ENCODE measurements at regions not wholly inside any gene's neighbourhood (a gene's known extent, or its start where the extent isn't known, plus 50 kb on each side); places are given as distances from the start of the nearest gene placed in this dataset.
A peak's percentile ranks its signal among the peaks of the same experiment; 100 is the strongest.

- DNase-seq (ENCODE audit: low read depth), result peak; percentile 68
- H3K9me3 ChIP-seq (ENCODE audit: control insufficient read depth, low read length), result no peaks in the 10 kb centered on the region
- H3K27me3 ChIP-seq (replicated peaks; ENCODE audit: control insufficient read depth, insufficient read depth, low read length), result no peaks in the 10 kb centered on the region
- peak overlapping the region; percentile 53 for H3K9ac ChIP-seq (ENCODE audit: low read length)
- peaks cover 16% of the 10 kb centered on the region for H3K4me1 ChIP-seq (ENCODE audit: control insufficient read depth, insufficient read depth, low read length)
- peak overlapping the region; percentile 67 for H3K4me3 ChIP-seq (ENCODE audit: low read length)
- no peaks in the 10 kb centered on the region for H3K36me3 ChIP-seq (ENCODE audit: control insufficient read depth, insufficient read depth, low read length, severe bottlenecking)
These were observed 315.6 kb downstream of the PRR16 start for GRCh38 chr5:120779674-120780073.

GRCh38 chr5:120788481-120788880 is 324.4 kb downstream of the PRR16 start:
- DNase-seq (ENCODE audit: low read depth), result no peak
- Histone ChIP-seq H3K27me3 (replicated peaks; ENCODE audit: control insufficient read depth, insufficient read depth, low read length) (no peaks in the 10 kb centered on the region), H3K4me3 (ENCODE audit: low read length) (no peak overlapping the region), H3K9me3 (ENCODE audit: control insufficient read depth, low read length) (no peaks in the 10 kb centered on the region), H3K36me3 (ENCODE audit: control insufficient read depth, insufficient read depth, low read length, severe bottlenecking) (no peaks in the 10 kb centered on the region), H3K9ac (ENCODE audit: low read length) (no peak overlapping the region), H3K4me1 (ENCODE audit: control insufficient read depth, insufficient read depth, low read length) (no peaks in the 10 kb centered on the region)

GRCh38 chr5:120789918-120790317 is 325.8 kb downstream of the PRR16 start:
- Histone ChIP-seq H3K4me1 (ENCODE audit: control insufficient read depth, insufficient read depth, low read length) (no peaks in the 10 kb centered on the region), H3K27me3 (replicated peaks; ENCODE audit: control insufficient read depth, insufficient read depth, low read length) (no peaks in the 10 kb centered on the region), H3K9me3 (ENCODE audit: control insufficient read depth, low read length) (no peaks in the 10 kb centered on the region), H3K9ac (ENCODE audit: low read length) (no peak overlapping the region), H3K4me3 (ENCODE audit: low read length) (peak overlapping the region; percentile 21), H3K36me3 (ENCODE audit: control insufficient read depth, insufficient read depth, low read length, severe bottlenecking) (no peaks in the 10 kb centered on the region)
- DNase-seq (ENCODE audit: low read depth), result peak; percentile 31

GRCh38 chr5:120790339-120790738 is 326.2 kb downstream of the PRR16 start:
- peak overlapping the region; percentile 21 for H3K4me3 ChIP-seq (ENCODE audit: low read length)
- no peak for DNase-seq (ENCODE audit: low read depth)
- H3K9me3 ChIP-seq (ENCODE audit: control insufficient read depth, low read length), result no peaks in the 10 kb centered on the region
- no peaks in the 10 kb centered on the region for H3K27me3 ChIP-seq (replicated peaks; ENCODE audit: control insufficient read depth, insufficient read depth, low read length)
- H3K9ac ChIP-seq (ENCODE audit: low read length), result no peak overlapping the region
- no peaks in the 10 kb centered on the region for H3K36me3 ChIP-seq (ENCODE audit: control insufficient read depth, insufficient read depth, low read length, severe bottlenecking)
- H3K4me1 ChIP-seq (ENCODE audit: control insufficient read depth, insufficient read depth, low read length), result no peaks in the 10 kb centered on the region

GRCh38 chr5:120792477-120792876 is 328.4 kb downstream of the PRR16 start:
- no peaks in the 10 kb centered on the region for H3K27me3 ChIP-seq (replicated peaks; ENCODE audit: control insufficient read depth, insufficient read depth, low read length)
- DNase-seq (ENCODE audit: low read depth), result no peak
- no peak overlapping the region for H3K9ac ChIP-seq (ENCODE audit: low read length)
- no peak overlapping the region for H3K4me3 ChIP-seq (ENCODE audit: low read length)
- H3K4me1 ChIP-seq (ENCODE audit: control insufficient read depth, insufficient read depth, low read length), result no peaks in the 10 kb centered on the region
- no peaks in the 10 kb centered on the region for H3K9me3 ChIP-seq (ENCODE audit: control insufficient read depth, low read length)
- no peaks in the 10 kb centered on the region for H3K36me3 ChIP-seq (ENCODE audit: control insufficient read depth, insufficient read depth, low read length, severe bottlenecking)

GRCh38 chr5:120794121-120794520 is 330.0 kb downstream of the PRR16 start:
- peak; percentile 15 for DNase-seq (ENCODE audit: low read depth)
- Histone ChIP-seq H3K4me1 (ENCODE audit: control insufficient read depth, insufficient read depth, low read length) (no peaks in the 10 kb centered on the region), H3K36me3 (ENCODE audit: control insufficient read depth, insufficient read depth, low read length, severe bottlenecking) (no peaks in the 10 kb centered on the region), H3K4me3 (ENCODE audit: low read length) (no peak overlapping the region), H3K9me3 (ENCODE audit: control insufficient read depth, low read length) (no peaks in the 10 kb centered on the region), H3K27me3 (replicated peaks; ENCODE audit: control insufficient read depth, insufficient read depth, low read length) (no peaks in the 10 kb centered on the region), H3K9ac (ENCODE audit: low read length) (no peak overlapping the region)

- H3K9me3 ChIP-seq (ENCODE audit: control insufficient read depth, low read length), result no peaks in the 10 kb centered on the region
- peak overlapping the region; percentile 58 for H3K4me3 ChIP-seq (ENCODE audit: low read length)
- no peaks in the 10 kb centered on the region for H3K27me3 ChIP-seq (replicated peaks; ENCODE audit: control insufficient read depth, insufficient read depth, low read length)
- H3K4me1 ChIP-seq (ENCODE audit: control insufficient read depth, insufficient read depth, low read length), result peaks cover 5% of the 10 kb centered on the region
- H3K9ac ChIP-seq (ENCODE audit: low read length), result peak overlapping the region; percentile 28
- peak; percentile 81 for DNase-seq (ENCODE audit: low read depth)
- H3K36me3 ChIP-seq (ENCODE audit: control insufficient read depth, insufficient read depth, low read length, severe bottlenecking), result no peaks in the 10 kb centered on the region
These were observed 339.2 kb downstream of the PRR16 start for GRCh38 chr5:120803282-120803681.

GRCh38 chr5:120805131-120805530 is 341.0 kb downstream of the PRR16 start:
- Histone ChIP-seq H3K9ac (ENCODE audit: low read length) (no peak overlapping the region), H3K36me3 (ENCODE audit: control insufficient read depth, insufficient read depth, low read length, severe bottlenecking) (no peaks in the 10 kb centered on the region), H3K9me3 (ENCODE audit: control insufficient read depth, low read length) (no peaks in the 10 kb centered on the region)

GRCh38 chr5:120806202-120806601 is 342.1 kb downstream of the PRR16 start:
- Histone ChIP-seq H3K4me3 (ENCODE audit: low read length) (no peak overlapping the region), H3K9ac (ENCODE audit: low read length) (no peak overlapping the region), H3K36me3 (ENCODE audit: control insufficient read depth, insufficient read depth, low read length, severe bottlenecking) (no peaks in the 10 kb centered on the region), H3K27me3 (replicated peaks; ENCODE audit: control insufficient read depth, insufficient read depth, low read length) (no peaks in the 10 kb centered on the region), H3K4me1 (ENCODE audit: control insufficient read depth, insufficient read depth, low read length) (peaks cover 5% of the 10 kb centered on the region), H3K9me3 (ENCODE audit: control insufficient read depth, low read length) (no peaks in the 10 kb centered on the region)
- DNase-seq (ENCODE audit: low read depth), result peak; percentile 72

More at GRCh38 chr5:120805131-120805530, 341.0 kb downstream of the PRR16 start:
- DNase-seq (ENCODE audit: low read depth), result no peak
- Histone ChIP-seq H3K4me1 (ENCODE audit: control insufficient read depth, insufficient read depth, low read length) (peaks cover 5% of the 10 kb centered on the region), H3K27me3 (replicated peaks; ENCODE audit: control insufficient read depth, insufficient read depth, low read length) (no peaks in the 10 kb centered on the region), H3K4me3 (ENCODE audit: low read length) (no peak overlapping the region)

GRCh38 chr5:120808135-120808534 is 344.0 kb downstream of the PRR16 start:
- Histone ChIP-seq H3K9ac (ENCODE audit: low read length) (no peak overlapping the region), H3K4me3 (ENCODE audit: low read length) (no peak overlapping the region), H3K27me3 (replicated peaks; ENCODE audit: control insufficient read depth, insufficient read depth, low read length) (no peaks in the 10 kb centered on the region), H3K9me3 (ENCODE audit: control insufficient read depth, low read length) (peaks cover 3% of the 10 kb centered on the region), H3K4me1 (ENCODE audit: control insufficient read depth, insufficient read depth, low read length) (peaks cover 5% of the 10 kb centered on the region), H3K36me3 (ENCODE audit: control insufficient read depth, insufficient read depth, low read length, severe bottlenecking) (no peaks in the 10 kb centered on the region)
- DNase-seq (ENCODE audit: low read depth), result peak; percentile 10

GRCh38 chr5:120808606-120809005 is 344.5 kb downstream of the PRR16 start:
- no peak overlapping the region for H3K4me3 ChIP-seq (ENCODE audit: low read length)
- H3K9ac ChIP-seq (ENCODE audit: low read length), result no peak overlapping the region
- peaks cover 3% of the 10 kb centered on the region for H3K9me3 ChIP-seq (ENCODE audit: control insufficient read depth, low read length)
- H3K4me1 ChIP-seq (ENCODE audit: control insufficient read depth, insufficient read depth, low read length), result peaks cover 5% of the 10 kb centered on the region
- no peaks in the 10 kb centered on the region for H3K27me3 ChIP-seq (replicated peaks; ENCODE audit: control insufficient read depth, insufficient read depth, low read length)
- H3K36me3 ChIP-seq (ENCODE audit: control insufficient read depth, insufficient read depth, low read length, severe bottlenecking), result no peaks in the 10 kb centered on the region
- DNase-seq (ENCODE audit: low read depth), result peak; percentile 4

GRCh38 chr5:120813551-120813950 is 349.5 kb downstream of the PRR16 start:
- no peaks in the 10 kb centered on the region for H3K36me3 ChIP-seq (ENCODE audit: control insufficient read depth, insufficient read depth, low read length, severe bottlenecking)
- H3K4me3 ChIP-seq (ENCODE audit: low read length), result no peak overlapping the region
- peaks cover 3% of the 10 kb centered on the region for H3K9me3 ChIP-seq (ENCODE audit: control insufficient read depth, low read length)
- H3K27me3 ChIP-seq (replicated peaks; ENCODE audit: control insufficient read depth, insufficient read depth, low read length), result no peaks in the 10 kb centered on the region
- no peak for DNase-seq (ENCODE audit: low read depth)
- no peak overlapping the region for H3K9ac ChIP-seq (ENCODE audit: low read length)
- no peaks in the 10 kb centered on the region for H3K4me1 ChIP-seq (ENCODE audit: control insufficient read depth, insufficient read depth, low read length)
